ENCODE measurements at regions not wholly inside any gene's neighbourhood (a gene's known extent, or its start where the extent isn't known, plus 50 kb on each side); places are given as distances from the start of the nearest gene placed in this dataset.

GRCh38 chr10:128514536-128514935 is 388.3 kb upstream of the MKI67 start:
- TF ChIP-seq CTCF (IDR thresholded peaks at IDR 0.05; ENCODE audit: low read depth, low read length, missing input control) (no peak), JUND (IDR thresholded peaks at IDR 0.05) (no peak), ATF3 (IDR thresholded peaks at IDR 0.05) (no peak), ZBTB33 (IDR thresholded peaks at IDR 0.05) (no peak), HNF4G (IDR thresholded peaks at IDR 0.05) (no peak), HNF4A (conservative IDR thresholded peaks at IDR 0.05) (no peak), RAD21 (IDR thresholded peaks at IDR 0.05) (no peak), YY1 (IDR thresholded peaks at IDR 0.05) (no peak), REST (IDR thresholded peaks at IDR 0.05) (no peak), TAF1 (conservative IDR thresholded peaks at IDR 0.05) (no peak), MAX (IDR thresholded peaks at IDR 0.05) (no peak), GABPA (IDR thresholded peaks at IDR 0.05 in 1 of 2, conservative IDR thresholded peaks at IDR 0.05 in 1 of 2) (no peak)

Measured in liver (tissue), 3 donors.